Stomach (tissue), 8 donors: ENCODE measurements at regions not wholly inside any gene's neighbourhood (a gene's known extent, or its start where the extent isn't known, plus 50 kb on each side); places are given as distances from the start of the nearest gene placed in this dataset.

Source experiments
- DNase-seq, 2 donors: peaks; one replicate each; pipeline versions ENCODE4 v3.0.0 to v3.0.0-alpha.2; 2013 to 2019
- H3K27ac ChIP-seq, 5 donors: fragments of 200-600 bp in 4 of 5; sonication (generic) in 4 of 5; one replicate each; pipeline ENCODE4 v1.5.1; 2013 to 2019; ENCODE audit warnings: mild to moderate bottlenecking in 1 of 5, moderate library complexity in 1 of 5
- H3K27me3 ChIP-seq, 3 donors: fragments of 200-600 bp; sonication (generic); one replicate each; pipeline ENCODE4 v1.5.1; 2017 to 2019; ENCODE audit warnings: mixed run types in 1 of 3
- H3K36me3 ChIP-seq, 4 donors: fragments of 200-600 bp; sonication (generic); 1 replicate in 3 of 4; 2 replicates in 1 of 4; pipeline ENCODE4 v1.5.1; 2016 to 2019
- H3K4me1 ChIP-seq, 4 donors: fragments of 200-600 bp; sonication (generic); one replicate each; pipeline ENCODE4 v1.5.1; 2016 to 2019
- H3K4me3 ChIP-seq, 4 donors: fragments of 200-600 bp; sonication (generic) in 3 of 4; one replicate each; pipeline ENCODE4 v1.5.1; 2016 to 2019; ENCODE audit warnings: mild to moderate bottlenecking in 1 of 4
- H3K9me3 ChIP-seq, 4 donors: fragments of 200-600 bp; sonication (generic); one replicate each; pipeline ENCODE4 v1.5.1; 2016 to 2019
- EP300 ChIP-seq: sonication (generic); formaldehyde crosslinking; IDR thresholded peaks from one replicate; pipeline ENCODE4 v1.6.1; 2017; ENCODE audit warnings: antibody characterized with exemption
- POLR2A ChIP-seq, 4 donors: fragments of 450-650 bp; IDR thresholded peaks; one replicate each; pipeline ENCODE4 v1.6.1; 2016; ENCODE audit warnings: antibody characterized with exemption in 4 of 4, control low read depth in 2 of 4, mild to moderate bottlenecking in 1 of 4, moderate library complexity in 1 of 4
- POLR2AphosphoS5 ChIP-seq, 3 donors: sonication (generic); formaldehyde crosslinking; IDR thresholded peaks; one replicate each; pipeline ENCODE4 v1.6.1; 2016; ENCODE audit warnings: antibody characterized with exemption in 3 of 3
- WGBS, 5 donors: extraction: QIAGEN DNeasy Blood & Tissue Kit in 3 of 5; methylation state at CpG; one replicate each; pipeline versions ENCODE4 v1.1.5 to v1.1.7; 2013 to 2018; 5-methylcytosine and 5-hydroxymethylcytosine counted together
- intact Hi-C: fragments of 100-400 bp; cut with DNase I; formaldehyde crosslinking; loops from one replicate; pipeline ENCODE4 v1.15.1; 2023; ENCODE audit warnings: low total_unique reads
- TF ChIP-seq, protein P1 (sequence below), 7 experiments: fragments of 450-650 bp in 4 of 7; fragments of 200-600 bp in 3 of 7; sonication (generic) in 3 of 7; IDR thresholded peaks; one replicate each; pipeline ENCODE4 v1.5.1; 2016 to 2019; ENCODE audit warnings: antibody characterized with exemption in 7 of 7, control low read depth in 2 of 7, mild to moderate bottlenecking in 1 of 7
- donor health status: healthy with polysubstance abuse.
- donor health status: Bipolar disorder and iron deficiency.
- donor health status: healthy.

- no peak for DNase-seq
- WGBS, 5 donors = 53 to 63% (median 57%) methylated on average over 13 of the region's 13 CpGs
These were observed 54.6 kb downstream of the ABCC12 start for GRCh38 chr16:48101069-48101674.

DNA sequence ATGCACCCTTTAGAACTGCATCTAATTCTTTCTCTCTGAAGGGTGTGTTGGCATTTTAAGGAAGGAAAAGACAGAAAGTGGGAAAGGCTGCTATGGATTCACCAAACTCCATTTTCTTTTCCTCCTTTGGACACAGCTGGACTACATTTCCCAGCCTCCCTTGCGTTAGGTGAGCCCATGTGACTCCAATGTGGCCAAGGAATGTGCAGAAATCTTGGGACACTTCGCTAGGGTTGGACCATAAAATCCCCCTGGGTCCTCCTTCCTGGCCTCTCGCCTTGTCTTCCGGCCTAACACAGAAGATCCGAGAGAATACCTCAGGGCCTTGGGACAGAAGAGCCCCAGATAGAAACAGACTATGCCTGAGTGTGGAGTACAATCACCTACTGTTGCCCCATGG lies 56.3 kb downstream of the ABCC12 start:
- 89 to 95% (median 94%) methylated on average over 5 of the region's 5 CpGs for WGBS, 5 donors
- intact Hi-C loops = no loop called here

More at GRCh38 chr16:48101069-48101674, 54.6 kb downstream of the ABCC12 start:
- H3K36me3 ChIP-seq = no peaks in the 10 kb centered on the region
- TF ChIP-seq POLR2AphosphoS5 (IDR thresholded peaks at IDR 0.05) (no peak), POLR2A (IDR thresholded peaks at IDR 0.05) (no peak), EP300 (no peak)
- TF ChIP-seq, protein P1, sequence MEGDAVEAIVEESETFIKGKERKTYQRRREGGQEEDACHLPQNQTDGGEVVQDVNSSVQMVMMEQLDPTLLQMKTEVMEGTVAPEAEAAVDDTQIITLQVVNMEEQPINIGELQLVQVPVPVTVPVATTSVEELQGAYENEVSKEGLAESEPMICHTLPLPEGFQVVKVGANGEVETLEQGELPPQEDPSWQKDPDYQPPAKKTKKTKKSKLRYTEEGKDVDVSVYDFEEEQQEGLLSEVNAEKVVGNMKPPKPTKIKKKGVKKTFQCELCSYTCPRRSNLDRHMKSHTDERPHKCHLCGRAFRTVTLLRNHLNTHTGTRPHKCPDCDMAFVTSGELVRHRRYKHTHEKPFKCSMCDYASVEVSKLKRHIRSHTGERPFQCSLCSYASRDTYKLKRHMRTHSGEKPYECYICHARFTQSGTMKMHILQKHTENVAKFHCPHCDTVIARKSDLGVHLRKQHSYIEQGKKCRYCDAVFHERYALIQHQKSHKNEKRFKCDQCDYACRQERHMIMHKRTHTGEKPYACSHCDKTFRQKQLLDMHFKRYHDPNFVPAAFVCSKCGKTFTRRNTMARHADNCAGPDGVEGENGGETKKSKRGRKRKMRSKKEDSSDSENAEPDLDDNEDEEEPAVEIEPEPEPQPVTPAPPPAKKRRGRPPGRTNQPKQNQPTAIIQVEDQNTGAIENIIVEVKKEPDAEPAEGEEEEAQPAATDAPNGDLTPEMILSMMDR (IDR thresholded peaks at IDR 0.05) = no peak
- no peak overlapping the region for H3K27ac ChIP-seq
- no peak overlapping the region for H3K4me3 ChIP-seq
- no peaks in the 10 kb centered on the region for H3K27me3 ChIP-seq
- H3K9me3 ChIP-seq = no peaks in the 10 kb centered on the region
- intact Hi-C loops = no loop called here
- H3K4me1 ChIP-seq = no peaks in the 10 kb centered on the region

GRCh38 chr16:48098472-48098871 lies 57.3 kb downstream of the ABCC12 start:
- no peaks in the 10 kb centered on the region for H3K36me3 ChIP-seq
- H3K9me3 ChIP-seq = no peaks in the 10 kb centered on the region
- no peak overlapping the region for H3K4me3 ChIP-seq
- DNase-seq = no peak
- WGBS, 5 donors = 50 to 71% (median 52%) methylated on average over 2 of the region's 2 CpGs
- no peaks in the 10 kb centered on the region for H3K27me3 ChIP-seq
- no peaks in the 10 kb centered on the region for H3K4me1 ChIP-seq
- H3K27ac ChIP-seq = no peak overlapping the region
- intact Hi-C loops = no loop called here
- TF ChIP-seq EP300 = no peak
- no peak for TF ChIP-seq POLR2A (IDR thresholded peaks at IDR 0.05)
- TF ChIP-seq POLR2AphosphoS5 (IDR thresholded peaks at IDR 0.05) = no peak
- TF ChIP-seq, protein P1 (IDR thresholded peaks at IDR 0.05) = no peak

More for the DNA sequence above, 56.3 kb downstream of the ABCC12 start:
- no peaks in the 10 kb centered on the region for H3K4me1 ChIP-seq
- DNase-seq = no peak
- H3K9me3 ChIP-seq = no peaks in the 10 kb centered on the region
- TF ChIP-seq POLR2AphosphoS5 (IDR thresholded peaks at IDR 0.05) (no peak), EP300 (no peak), POLR2A (IDR thresholded peaks at IDR 0.05) (no peak)
- TF ChIP-seq, protein P1 (IDR thresholded peaks at IDR 0.05) = no peak
- H3K36me3 ChIP-seq = no peaks in the 10 kb centered on the region
- no peak overlapping the region for H3K4me3 ChIP-seq
- no peak overlapping the region for H3K27ac ChIP-seq
- no peaks in the 10 kb centered on the region for H3K27me3 ChIP-seq

GRCh38 chr16:48091117-48091516 lies 64.7 kb downstream of the ABCC12 start:
- Histone ChIP-seq H3K4me3 (no peak overlapping the region), H3K9me3 (no peaks in the 10 kb centered on the region), H3K27ac (no peak overlapping the region), H3K27me3 (no peaks in the 10 kb centered on the region), H3K4me1 (no peaks in the 10 kb centered on the region), H3K36me3 (no peaks in the 10 kb centered on the region)
- WGBS, 5 donors = 64 to 71% (median 69%) methylated on average over 14 of the region's 14 CpGs
- no peak for TF ChIP-seq POLR2A (IDR thresholded peaks at IDR 0.05)
- TF ChIP-seq POLR2AphosphoS5 (IDR thresholded peaks at IDR 0.05) = no peak
- TF ChIP-seq EP300 = no peak
- TF ChIP-seq, protein P1 (IDR thresholded peaks at IDR 0.05) = no peak
- intact Hi-C loops = no loop called here
- DNase-seq = no peak
